ENCODE measurements at regions not wholly inside any gene's neighbourhood (a gene's known extent, or its start where the extent isn't known, plus 50 kb on each side); places are given as distances from the start of the nearest gene placed in this dataset.

GRCh38 chr7:106565428-106565827 is 95.5 kb downstream of the CCDC71L start:
- no peaks in the 10 kb centered on the region for H3K9me3 ChIP-seq
- no peak overlapping the region for H3K4me3 ChIP-seq (ENCODE audit: low read depth, low read length)
- no peak for TF ChIP-seq CTCF (IDR thresholded peaks at IDR 0.05; ENCODE audit: low read depth, low read length)
- peaks cover 43% of the 10 kb centered on the region for H3K4me1 ChIP-seq
- DNase-seq, result no peak
- no peaks in the 10 kb centered on the region for H3K36me3 ChIP-seq
- H3K27me3 ChIP-seq, result no peaks in the 10 kb centered on the region

GRCh38 chr7:106563466-106564150 is 97.3 kb downstream of the CCDC71L start:
- TF ChIP-seq CTCF (IDR thresholded peaks at IDR 0.05; ENCODE audit: low read depth, low read length), result no peak
- H3K9me3 ChIP-seq, result no peaks in the 10 kb centered on the region; the same call in 1 of the 2 replicates
- peaks cover 32% of the 10 kb centered on the region for H3K4me1 ChIP-seq
- no peaks in the 10 kb centered on the region for H3K27me3 ChIP-seq
- peak; percentile 46 for DNase-seq
- no peaks in the 10 kb centered on the region for H3K36me3 ChIP-seq
- no peak overlapping the region for H3K4me3 ChIP-seq (ENCODE audit: low read depth, low read length)

GRCh38 chr7:106562711-106563366 is 98.1 kb downstream of the CCDC71L start:
- Histone ChIP-seq H3K4me3 (ENCODE audit: low read depth, low read length) (no peak overlapping the region), H3K4me1 (peaks cover 26% of the 10 kb centered on the region), H3K9me3 (no peaks in the 10 kb centered on the region; the same call in 1 of the 2 replicates), H3K27me3 (no peaks in the 10 kb centered on the region), H3K36me3 (no peaks in the 10 kb centered on the region)
- no peak for DNase-seq
- TF ChIP-seq CTCF (IDR thresholded peaks at IDR 0.05; ENCODE audit: low read depth, low read length), result no peak

- no peak for TF ChIP-seq CTCF (IDR thresholded peaks at IDR 0.05; ENCODE audit: low read depth, low read length)
- H3K27me3 ChIP-seq, result no peaks in the 10 kb centered on the region
- H3K4me3 ChIP-seq (ENCODE audit: low read depth, low read length), result no peak overlapping the region
- H3K9me3 ChIP-seq, result no peaks in the 10 kb centered on the region; the same call in 1 of the 2 replicates
- DNase-seq, result no peak
- no peaks in the 10 kb centered on the region for H3K36me3 ChIP-seq
- H3K4me1 ChIP-seq, result peaks cover 17% of the 10 kb centered on the region
These were observed 99.1 kb downstream of the CCDC71L start for GRCh38 chr7:106561666-106562411.

GRCh38 chr7:106561151-106561550 is 99.8 kb downstream of the CCDC71L start:
- Histone ChIP-seq H3K4me3 (ENCODE audit: low read depth, low read length) (no peak overlapping the region), H3K9me3 (no peaks in the 10 kb centered on the region; the same call in 1 of the 2 replicates), H3K36me3 (no peaks in the 10 kb centered on the region), H3K4me1 (peaks cover 10% of the 10 kb centered on the region), H3K27me3 (no peaks in the 10 kb centered on the region)
- no peak for DNase-seq
- TF ChIP-seq CTCF (IDR thresholded peaks at IDR 0.05; ENCODE audit: low read depth, low read length), result no peak
